ENCODE measurements at regions not wholly inside any gene's neighbourhood (a gene's known extent, or its start where the extent isn't known, plus 50 kb on each side); places are given as distances from the start of the nearest gene placed in this dataset.

DNA sequence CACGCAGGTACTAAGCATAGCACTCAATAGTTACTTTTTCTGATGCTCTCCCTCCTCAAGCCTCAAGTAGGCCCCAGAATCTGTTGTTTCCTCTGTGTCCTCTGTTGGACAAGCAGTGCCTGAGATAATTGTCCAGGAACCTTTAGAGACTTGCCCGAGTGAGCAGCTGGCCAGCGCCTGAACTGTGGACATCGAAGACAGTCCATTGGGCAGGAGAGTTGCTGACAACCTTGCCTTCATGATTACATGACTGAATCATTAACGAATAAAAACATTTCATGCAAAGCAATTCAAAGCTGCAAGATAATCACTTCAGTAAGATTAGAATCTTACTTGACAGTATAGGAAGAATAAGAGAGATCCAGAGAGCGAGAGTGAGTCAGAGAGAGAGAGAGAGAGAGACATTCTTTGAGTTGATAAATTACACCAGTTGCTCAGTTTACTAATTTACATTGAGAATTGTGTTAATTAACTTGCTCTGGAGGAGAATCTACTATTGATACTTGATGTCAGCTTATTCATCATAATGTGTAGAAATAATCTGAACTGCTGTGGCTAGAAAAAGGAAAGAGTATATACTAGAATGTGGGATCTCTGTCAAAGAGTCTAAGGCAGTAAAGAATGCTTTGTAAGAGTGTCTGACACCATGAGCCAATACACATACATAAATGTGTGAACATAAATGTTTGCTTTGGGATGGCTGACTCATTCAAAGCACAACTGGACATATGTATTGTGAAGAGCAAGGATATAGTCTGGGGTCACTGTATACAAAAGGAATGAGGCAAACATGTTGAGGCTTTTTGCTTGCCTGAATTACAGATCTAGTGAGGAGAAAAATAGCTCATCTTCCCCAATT is 216.0 kb downstream of the ZNF326 start:
- no peak for TF ChIP-seq CTCF (IDR thresholded peaks at IDR 0.05)

GRCh38 chr1:90208949-90209348 is 214.0 kb downstream of the ZNF326 start:
- no peak for TF ChIP-seq CTCF (IDR thresholded peaks at IDR 0.05)

GRCh38 chr1:90206260-90206659 is 211.3 kb downstream of the ZNF326 start:
- TF ChIP-seq CTCF (IDR thresholded peaks at IDR 0.05), result no peak

- no peak for TF ChIP-seq CTCF (IDR thresholded peaks at IDR 0.05)
These were observed 209.9 kb downstream of the ZNF326 start for GRCh38 chr1:90204780-90205179.

- no peak for TF ChIP-seq CTCF (IDR thresholded peaks at IDR 0.05)
These were observed 209.2 kb downstream of the ZNF326 start for GRCh38 chr1:90204023-90204590.

- no peak for TF ChIP-seq CTCF (IDR thresholded peaks at IDR 0.05)
These were observed 206.8 kb downstream of the ZNF326 start for GRCh38 chr1:90201467-90202358.

DNA sequence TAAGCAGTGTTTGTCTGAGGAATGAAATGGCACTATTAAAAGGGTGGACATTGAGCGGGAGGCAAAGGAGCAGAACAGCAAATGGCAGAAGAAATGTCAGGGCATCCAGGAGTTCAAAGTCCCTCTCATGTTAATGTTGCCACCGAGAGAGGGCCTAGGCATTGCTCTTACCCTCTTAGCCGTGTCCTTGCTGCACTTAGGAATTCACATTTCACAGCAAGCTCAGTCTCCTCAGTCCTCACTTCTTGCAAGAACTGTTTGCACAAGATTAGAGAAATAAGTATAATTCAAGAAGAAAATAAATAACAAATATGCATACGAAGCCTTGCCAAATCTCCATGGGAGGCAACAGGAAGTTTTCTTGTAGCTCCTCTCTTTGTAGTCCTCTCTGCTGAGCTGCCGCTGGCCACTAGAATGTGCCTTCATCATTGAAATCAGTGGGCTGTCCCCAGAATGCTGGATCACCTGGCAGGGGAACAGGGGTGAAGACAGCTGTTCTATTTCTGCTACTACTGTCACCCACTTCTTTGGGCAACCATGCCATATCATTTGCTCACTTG is 205.8 kb downstream of the ZNF326 start:
- TF ChIP-seq CTCF (IDR thresholded peaks at IDR 0.05), result no peak
